Right lung (tissue), 2 donors: ENCODE measurements at regions not wholly inside any gene's neighbourhood (a gene's known extent, or its start where the extent isn't known, plus 50 kb on each side); places are given as distances from the start of the nearest gene placed in this dataset.

Experiments used
- DNase-seq, 2 donors: peaks; one replicate each; pipeline ENCODE4 v3.0.0-alpha.2; 2013

DNA sequence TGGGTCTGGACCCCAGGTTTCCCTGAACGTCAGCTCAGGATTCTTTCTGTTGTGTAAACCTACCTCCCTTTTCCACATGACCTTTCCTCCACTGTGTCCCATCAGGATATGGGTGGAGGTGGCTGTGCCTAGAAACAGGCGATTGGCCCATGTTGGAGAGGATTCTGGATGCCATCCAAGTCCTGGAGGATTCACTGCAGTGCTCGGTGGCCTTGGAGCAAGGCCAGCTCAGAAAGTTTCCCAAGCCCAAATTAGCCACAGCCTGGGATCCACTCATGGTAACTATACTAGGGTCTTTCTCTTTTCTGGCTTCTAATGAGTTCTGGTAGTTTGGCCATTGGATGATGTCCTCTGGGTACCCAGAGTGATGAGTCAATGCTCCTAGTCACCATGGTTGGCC lies 141.6 kb downstream of the SNX19 start:
- DNase-seq: no peak

DNA sequence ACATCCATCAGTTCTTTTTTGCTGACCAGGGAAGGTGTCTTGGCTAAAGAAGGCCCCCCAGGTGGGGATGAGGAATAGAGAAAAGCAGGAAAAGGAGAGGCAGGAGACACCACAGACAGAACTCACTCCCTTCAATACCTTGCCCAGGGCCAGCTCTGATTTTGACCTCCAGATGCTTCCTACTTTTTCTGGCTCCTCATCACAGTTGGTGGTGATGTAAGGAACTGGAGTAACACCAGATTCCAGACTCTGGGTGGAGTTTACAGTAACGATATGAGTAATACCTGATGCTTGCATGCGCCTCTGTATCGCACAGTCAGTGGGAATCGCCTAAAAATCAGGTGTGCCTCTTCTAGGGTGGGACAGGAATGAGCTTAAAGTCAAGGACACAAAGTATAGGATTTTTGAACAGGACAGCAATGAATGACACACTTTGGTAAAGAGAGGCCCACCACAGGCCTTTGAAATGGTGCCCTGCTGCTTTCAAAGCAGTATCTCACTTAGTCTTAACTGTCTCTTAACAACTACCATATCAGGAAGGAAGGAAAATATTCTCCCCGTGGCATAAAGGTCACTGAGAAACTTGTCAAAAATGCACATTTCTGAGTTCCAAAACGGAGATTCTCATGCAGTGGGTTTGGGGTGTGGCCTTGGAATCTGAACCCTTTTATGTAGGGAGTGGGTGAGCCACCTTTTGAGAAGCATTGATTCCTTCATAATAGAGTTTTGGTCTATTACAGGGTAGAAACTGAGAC lies 140.8 kb downstream of the SNX19 start:
- DNase-seq: no peak

DNA sequence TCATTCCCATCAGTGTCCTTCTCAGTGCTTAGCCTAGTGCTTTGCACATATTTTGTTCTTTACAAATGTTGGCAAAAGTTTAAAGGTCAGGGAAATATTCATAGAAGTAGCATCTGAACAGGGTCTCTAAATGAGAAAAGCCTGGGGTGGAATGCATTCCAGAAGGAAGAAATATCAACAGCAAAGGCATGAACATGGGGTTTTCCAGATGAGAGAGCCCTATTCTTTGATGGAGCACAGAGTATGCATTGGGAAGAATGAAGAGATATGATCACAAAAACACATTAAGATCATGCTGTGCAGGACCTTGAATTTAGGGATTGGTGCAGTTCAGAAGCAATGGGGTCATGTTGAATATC lies 140.2 kb downstream of the SNX19 start:
- no peak for DNase-seq

DNA sequence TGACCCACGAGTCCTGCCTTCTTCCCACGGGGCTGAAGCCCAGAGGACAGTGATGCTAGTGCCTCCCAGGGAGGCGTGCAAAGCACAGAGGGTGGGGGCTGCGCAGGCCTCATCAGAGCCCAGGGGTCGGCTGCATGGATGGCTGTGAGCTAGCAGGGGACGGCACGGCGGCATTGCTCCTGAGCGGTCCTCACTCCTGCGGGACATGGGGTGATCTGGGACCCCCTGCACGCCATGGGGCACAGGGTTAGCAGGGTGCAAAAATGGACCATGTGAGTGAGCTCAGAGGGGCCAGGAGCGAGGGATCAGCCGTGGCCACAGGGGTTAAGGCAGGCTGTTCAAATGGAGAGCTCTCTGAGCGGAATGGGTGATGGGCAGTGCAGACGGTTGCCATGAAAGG lies 138.3 kb downstream of the SNX19 start:
- DNase-seq: no peak

DNA sequence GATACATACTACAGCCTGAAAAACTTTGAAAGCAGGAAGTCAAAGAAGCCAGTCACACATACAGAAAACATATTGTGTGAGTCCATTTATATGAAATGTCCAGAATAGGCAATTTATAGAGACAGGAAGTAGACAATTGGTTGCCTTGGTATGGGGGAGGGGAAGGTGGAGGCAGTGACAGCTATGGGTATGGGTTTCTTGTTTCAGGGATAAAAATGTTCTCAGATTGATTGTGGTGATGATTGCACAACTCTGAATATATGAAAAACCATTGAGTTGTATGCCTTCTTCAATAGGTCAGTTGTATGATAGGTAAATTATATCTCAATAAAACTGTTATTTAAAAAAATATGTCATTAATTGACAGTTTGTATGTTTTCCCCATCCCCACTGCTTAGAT lies 137.6 kb downstream of the SNX19 start:
- no peak for DNase-seq

DNA sequence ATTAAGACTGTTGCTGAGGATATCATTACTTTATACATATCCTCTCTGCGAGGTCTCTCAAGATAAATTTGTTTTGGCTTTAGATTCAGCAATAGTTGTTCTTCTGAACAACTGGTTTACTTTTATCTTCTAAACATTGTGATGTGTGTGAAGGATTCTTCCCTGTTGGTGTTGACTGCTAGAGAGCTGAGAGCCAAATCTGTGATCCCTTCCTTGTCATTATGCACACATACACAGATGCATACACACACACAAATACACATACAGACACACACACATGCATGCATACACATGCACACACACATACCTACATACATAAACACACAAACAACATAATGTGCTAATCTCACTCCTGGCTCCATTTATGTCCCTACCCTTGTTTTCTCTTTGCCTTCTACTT lies 137.0 kb downstream of the SNX19 start:
- peak; percentile 62 to 69 for DNase-seq

DNA sequence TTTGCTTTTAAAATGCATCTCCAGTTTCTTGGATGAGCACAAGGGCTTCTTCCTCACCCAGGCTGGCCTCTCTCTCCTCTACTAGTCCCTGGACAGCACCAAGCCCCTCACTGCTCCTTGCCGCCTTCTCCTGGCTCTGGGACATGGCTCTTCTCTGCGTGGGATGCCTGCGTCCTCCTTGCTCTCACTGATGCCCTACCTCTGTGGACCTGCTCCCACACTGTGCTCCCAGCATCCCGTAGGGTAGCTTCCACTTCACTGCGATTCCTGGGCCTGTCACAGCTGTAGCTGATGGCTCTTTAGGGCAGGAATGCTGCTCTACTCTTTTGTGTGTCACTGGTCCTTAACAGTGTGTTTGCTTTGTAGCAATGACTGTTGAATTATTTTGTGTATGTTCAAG lies 136.3 kb downstream of the SNX19 start:
- DNase-seq: no peak

DNA sequence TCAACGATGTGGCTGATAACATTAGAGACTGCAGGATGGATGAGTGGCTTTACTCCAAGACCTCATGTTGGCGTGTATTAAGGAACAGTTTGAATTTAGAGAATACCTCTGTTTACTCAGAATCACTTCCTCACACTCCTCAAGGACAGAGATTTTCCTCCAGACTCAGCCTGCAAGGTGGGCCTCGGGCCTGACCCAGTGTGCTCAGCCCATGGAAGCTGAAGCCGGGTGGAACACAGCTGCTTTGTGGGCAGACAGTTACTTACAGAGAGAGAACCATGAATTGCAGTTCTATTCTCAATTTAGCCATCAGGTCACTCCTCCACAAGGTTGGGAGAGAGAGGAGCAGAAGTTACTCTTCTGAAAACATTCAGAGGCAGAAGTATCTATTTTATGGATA lies 135.8 kb downstream of the SNX19 start:
- no peak for DNase-seq

DNA sequence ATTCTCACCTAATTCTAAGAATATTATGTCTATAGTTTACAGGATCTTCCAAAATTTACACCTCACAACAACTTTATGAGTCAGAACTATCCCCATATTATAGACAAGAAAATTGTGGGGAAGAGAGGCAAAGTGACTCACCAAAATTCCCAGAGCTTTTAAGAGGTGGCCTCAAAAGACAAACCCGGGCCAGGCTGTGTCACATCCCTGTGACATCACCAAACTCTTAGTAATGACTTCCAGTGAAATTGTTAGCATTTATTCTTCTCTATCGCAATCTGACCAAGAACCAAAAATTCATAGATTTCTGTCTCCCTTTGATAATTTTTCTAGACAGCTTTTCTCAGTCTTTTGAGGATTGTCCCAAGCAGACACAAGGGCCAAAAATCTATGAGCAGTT lies 134.3 kb downstream of the SNX19 start:
- no peak for DNase-seq

DNA sequence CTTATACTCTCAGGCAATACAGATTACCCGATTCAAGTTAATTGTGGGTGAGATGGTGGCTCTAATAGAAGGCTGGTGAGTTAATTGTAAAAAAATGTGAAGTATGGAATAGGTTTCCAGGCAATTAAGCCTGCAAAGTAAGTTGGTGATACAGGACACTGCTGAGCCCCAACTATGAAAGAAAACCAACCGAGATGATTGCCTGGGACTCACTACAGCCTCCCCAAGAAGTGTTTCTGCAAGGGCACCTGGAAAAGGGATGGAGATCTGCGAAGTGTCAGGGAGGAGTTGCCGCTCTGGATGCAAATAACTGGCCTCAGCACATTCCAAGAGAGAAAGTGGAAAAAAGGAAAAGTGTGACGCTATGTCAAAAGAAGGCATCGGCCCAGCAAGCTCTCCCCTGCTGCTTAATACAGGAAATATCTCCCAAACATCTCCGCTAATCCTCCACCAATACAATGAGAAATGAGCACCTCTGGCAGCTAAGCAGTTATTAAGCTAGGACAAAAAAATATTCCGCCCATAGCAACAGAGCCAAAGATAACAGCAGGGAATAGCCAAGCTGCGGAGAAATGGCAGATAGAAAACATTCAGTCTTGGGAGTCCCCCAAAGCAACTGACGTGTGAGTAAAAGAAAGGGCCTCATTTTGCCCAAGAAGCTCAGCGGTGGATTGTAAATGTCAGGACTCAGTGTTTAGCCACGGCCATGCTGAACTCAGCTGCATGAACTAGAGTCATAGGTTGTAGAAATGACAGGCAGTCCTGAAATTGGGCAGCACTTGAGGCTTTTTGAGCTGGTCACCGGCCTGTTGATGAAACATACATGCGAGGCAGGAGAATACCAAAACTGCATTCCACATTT lies 133.7 kb downstream of the SNX19 start:
- DNase-seq: peak; percentile 36 to 57

DNA sequence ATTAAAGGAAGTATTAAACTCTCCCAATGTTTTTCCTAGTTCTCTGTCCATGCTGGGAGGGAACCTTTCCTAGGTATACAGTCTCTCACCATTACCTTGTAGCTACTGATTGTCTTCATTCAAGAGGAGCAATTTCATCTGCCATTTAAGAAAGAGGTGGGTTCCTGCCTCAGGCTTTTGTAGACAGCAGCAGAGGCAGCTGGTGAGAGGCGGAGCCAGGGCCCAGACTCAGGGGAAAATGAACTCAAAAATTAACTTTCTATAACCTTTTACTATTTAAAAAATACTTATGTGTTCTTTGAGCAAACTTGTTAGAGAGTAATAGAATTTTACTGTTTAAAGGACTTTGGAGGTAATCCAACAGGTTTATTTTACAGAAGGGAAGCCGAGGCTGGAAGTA lies 133.0 kb downstream of the SNX19 start:
- DNase-seq: no peak

DNA sequence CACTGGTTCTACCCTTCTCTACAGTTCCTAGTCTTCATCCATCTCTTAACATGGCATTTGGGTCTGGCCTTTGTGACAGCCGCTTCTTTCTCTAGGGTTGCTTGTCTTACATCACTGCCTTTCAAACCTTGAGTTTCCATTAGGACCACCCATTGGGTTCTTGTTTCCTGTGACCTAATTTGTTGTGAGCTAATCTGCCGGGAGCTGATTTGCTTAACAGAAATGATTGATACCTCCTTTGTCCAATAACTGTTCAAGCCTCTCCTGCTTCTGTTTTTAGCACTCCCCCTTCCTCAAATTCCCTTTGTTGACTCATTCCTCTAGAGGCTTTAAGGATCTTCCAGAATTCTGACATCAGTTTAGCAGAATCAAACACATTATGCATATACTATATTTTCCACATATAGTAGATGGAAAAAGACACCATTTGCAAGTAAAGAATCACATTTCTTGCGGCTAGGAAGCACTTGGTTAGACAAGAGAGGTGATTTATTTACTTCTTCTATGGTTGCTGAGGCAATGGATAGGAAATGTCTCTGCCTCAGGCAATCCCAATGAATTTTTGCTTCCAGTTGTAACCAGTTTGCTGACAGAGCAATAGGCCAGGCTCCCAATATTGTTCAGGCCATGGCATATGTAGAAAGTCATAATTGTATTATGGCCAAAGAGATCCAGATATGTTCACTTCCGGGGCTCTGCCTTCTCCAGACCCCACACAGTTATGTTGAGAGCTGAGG lies 130.7 kb downstream of the SNX19 start:
- no peak for DNase-seq

DNA sequence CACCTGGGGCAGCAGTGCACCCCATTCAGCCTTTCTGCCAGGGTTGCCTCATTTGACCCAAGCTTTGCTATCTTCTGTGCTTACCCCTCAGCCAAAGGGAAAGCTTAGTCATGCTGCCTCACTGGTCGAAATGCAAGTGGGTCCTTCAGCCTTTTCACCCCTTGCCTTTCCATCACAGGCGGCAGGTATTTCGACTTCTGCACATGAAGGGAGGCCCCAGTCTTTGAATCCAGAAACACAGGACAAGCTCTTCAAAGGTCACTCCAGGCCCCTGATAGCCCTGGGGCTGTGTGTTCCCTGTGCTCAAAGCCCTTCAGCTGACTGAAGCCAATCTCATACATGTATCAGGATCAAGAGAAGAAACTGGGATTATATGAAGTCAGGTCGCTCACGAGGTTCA lies 129.7 kb downstream of the SNX19 start:
- DNase-seq: no peak

DNA sequence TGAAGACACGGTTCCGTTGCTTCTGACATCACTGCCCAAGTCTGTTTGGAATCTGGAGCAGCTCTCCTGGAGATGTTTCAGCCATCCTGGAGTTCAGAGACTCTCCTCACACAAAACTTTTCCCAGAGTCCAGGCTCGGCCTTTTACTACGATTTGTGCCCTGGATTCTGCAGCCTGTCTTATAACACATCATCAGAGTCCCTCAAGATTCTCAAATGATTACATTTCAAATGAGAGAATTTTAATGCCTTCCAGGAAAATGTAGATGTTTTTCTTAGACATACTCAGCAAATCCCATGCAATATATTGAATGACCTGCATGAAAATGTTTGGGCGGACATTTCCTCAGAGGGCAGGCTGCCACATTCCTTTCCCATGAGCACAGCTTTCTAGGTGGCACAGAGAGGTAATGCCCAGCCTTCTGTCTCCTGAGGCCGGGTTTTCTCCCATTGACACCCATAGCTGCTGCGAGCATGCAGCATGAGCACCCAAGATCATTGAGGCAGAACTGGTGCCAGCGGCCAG lies 129.1 kb downstream of the SNX19 start:
- DNase-seq: peak; percentile 74 to 80

DNA sequence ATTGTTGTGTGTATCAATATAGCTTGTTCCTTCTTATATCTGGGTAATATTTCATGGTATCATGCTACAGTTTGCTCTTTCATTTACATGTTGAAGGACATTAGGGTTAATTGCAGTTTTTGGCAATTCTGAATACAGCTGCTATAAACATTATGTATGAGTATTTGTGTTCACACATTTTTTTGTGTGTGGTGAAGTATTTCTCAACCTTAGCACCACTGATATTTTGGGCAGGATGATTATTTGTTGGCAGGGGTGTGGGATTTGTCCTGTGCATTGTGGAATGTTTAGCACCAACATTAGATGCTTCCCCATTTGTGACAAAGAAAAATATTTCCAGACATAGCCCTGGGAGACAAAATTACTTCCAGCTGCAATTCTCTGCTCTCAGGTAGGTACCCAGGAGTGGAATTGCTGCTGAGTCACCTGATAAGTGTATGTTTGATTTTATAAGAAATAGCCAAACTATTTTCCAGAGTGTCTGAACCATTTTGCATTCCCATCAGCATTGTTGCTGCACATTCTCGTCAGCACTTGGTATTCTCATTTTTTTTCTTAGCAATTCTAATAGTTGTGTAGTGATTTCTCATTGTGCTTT lies 128.2 kb downstream of the SNX19 start:
- DNase-seq: no peak

DNA sequence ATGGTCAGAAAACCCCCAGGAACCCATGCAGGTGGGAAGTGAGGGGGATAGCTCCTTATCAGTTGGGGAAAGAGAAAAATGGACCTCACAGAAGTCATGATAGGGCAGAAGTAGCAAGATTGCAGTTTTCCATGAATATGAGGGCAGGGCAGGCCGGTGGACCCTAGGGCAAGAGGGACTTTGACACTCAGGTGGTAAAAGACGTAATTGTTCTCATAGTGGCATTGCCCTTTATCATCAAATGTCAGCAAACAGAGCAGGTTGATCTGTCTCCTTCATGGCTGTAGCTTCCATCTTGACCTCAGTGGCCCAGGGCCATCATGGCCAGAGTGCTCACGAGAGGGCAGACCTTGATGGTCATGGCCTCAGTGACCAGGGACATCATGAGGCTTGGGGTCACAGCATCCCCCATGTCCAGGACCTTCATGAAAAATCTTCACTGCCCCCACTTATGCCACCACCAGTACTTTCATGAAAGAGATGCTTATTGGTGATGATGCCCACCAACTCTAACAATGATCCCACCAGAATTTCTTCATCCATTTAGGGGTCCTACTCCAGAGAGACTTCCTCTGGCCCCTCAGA lies 127.1 kb downstream of the SNX19 start:
- DNase-seq: no peak

DNA sequence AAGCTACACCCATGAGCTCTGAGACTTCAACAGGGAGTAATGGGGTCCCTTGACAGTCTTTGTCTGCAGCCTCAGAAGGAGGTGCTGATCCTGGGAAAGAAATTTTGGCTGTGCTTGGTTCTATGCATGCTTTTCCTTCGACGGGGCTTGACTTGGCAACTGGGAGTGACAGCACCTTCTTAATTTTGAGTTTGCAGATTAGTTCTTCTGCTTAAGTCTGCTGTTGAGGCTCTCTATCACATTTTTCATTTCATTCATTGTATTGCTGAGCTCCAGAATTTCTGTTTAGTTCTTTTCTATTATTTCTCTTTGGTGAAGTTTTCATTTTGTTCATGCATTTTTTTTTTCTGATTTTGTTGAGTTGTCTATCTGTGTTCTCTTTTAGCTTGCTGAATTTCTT lies 125.6 kb downstream of the SNX19 start:
- DNase-seq: no peak

DNA sequence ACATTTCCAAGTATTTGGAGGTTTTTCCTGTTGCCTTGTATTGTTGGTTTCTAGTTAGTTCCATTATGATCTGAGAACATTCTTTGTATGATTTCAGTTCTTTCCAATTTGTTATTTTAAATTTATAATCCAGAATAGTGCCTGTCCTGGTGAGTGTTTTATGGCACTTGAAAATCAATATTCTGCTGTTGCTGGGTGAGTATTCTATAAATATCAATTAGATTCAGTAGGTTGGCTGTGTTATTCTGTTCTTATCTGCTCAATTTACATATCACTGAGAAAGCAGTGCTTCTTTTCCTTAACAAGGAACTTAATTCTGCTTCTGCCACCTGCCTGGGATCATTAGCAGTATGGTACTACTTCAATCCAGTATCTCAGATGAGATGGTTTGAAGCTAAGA lies 123.5 kb downstream of the SNX19 start:
- no peak for DNase-seq

DNA sequence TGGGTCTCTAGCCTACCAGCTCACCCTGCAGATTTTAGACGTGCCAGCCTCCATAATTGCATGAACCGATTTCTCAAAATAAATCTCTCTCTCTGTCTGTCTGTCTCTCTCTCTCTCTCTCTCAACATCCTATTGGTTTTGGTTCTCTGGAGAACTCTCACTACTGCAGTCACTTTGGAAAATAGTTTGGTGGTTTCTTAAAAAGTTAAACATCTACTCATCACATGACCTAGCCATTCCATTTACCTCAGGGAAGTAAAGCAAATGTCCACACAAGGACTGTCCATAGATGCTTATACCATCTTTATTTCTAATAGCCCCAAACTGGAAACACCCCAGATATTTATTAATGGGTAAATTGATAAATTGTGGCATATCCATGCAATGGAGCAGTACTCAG lies 119.5 kb downstream of the SNX19 start:
- no peak for DNase-seq

DNA sequence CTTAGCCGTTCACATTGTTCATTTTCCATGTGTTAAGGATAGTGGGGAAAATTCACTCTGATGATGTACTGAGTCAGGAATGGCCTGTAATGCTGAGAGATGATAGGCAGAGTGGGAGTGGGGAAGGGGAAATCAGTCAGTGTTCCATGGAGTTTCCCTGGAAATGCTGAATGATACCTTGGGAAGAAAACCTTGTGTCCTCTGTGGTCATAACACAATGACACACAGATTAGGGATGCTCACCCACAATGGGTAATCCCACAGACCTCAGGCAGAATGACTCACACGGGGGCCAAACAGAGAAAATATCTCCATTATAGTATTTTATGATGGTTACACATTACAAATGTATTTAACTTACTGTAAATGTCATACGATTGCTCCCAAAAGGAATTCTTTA lies 118.0 kb downstream of the SNX19 start:
- DNase-seq: no peak

DNA sequence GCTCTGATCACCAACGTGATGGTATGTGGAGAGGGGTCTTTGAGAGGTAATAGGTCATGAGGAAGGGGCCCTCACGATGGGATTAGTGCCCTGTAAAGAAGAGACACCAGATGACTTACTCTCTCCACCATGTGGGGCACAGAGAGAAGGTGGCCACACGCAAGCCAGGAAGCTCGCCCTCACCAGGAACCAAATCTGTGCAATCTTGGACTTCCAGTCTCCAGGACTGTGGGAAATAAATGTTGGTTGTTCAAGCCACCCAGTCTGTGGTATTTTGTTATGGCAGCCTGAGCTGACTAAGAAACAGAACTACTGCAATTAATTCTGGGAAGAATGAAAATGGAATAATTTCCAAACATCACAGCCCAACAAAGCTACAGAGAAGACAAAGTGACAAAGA lies 117.5 kb downstream of the SNX19 start:
- no peak for DNase-seq
